HEK293 (cell line): ENCODE measurements at regions not wholly inside any gene's neighbourhood (a gene's known extent, or its start where the extent isn't known, plus 50 kb on each side); places are given as distances from the start of the nearest gene placed in this dataset.

Source experiments
- CTCF ChIA-PET: fragments of 350-600 bp; formaldehyde crosslinking; extraction: SDS; loops from one replicate; lab custom pipeline; 2021; ENCODE audit warnings: antibody characterized with exemption; lab: Yijun Ruan, JAX
- POLR2A ChIA-PET: fragments of 300-600 bp; formaldehyde crosslinking; extraction: SDS; loops from one replicate; lab custom pipeline; 2020; ENCODE audit warnings: antibody characterized with exemption, inconsistent platforms; lab: Yijun Ruan, JAX
- H3K27ac ChIP-seq: fragments of 200-500 bp; sonication (Bioruptor generic); 2 replicates; pipeline ENCODE4 v1.5.1; 2014; ENCODE audit warnings: low read depth, low read length, control low read depth, inconsistent platforms; ENCODE audit errors: extremely low read depth
- H3K36me3 ChIP-seq, 2 experiments: fragments of 200-500 bp in 1 of 2; sonication (Bioruptor generic) in 1 of 2; 1 replicate in 1 of 2; 2 replicates in 1 of 2; pipeline ENCODE4 v1.5.1; 2014 to 2017; ENCODE audit warnings: inconsistent platforms in 2 of 2, low read length in 2 of 2; ENCODE audit not compliant: control insufficient read depth in 2 of 2, insufficient read depth in 1 of 2
- H3K4me1 ChIP-seq: fragments of 200-500 bp; sonication (Bioruptor generic); 2 replicates; pipeline ENCODE4 v1.5.1; 2014; ENCODE audit warnings: mild to moderate bottlenecking, low read length, inconsistent platforms; ENCODE audit not compliant: control insufficient read depth, insufficient read depth
- H3K4me3 ChIP-seq: 2 replicates; pipeline ENCODE4 v1.5.1; 2011; ENCODE audit warnings: low read depth, mild to moderate bottlenecking, control low read depth, low read length, moderate library complexity
- H3K9me3 ChIP-seq: fragments of 200-500 bp; sonication (Bioruptor generic); 2 replicates; pipeline ENCODE4 v1.5.1; 2014; ENCODE audit warnings: low read depth, low read length, inconsistent platforms; ENCODE audit not compliant: control insufficient read depth, insufficient read depth
- FEZF1 ChIP-seq: fragments of 450-650 bp; formaldehyde crosslinking; IDR thresholded peaks from 2 replicates; pipeline ENCODE4 v1.5.1; 2016; ENCODE audit warnings: missing biosample characterization, missing genetic modification characterization
- GLI2 ChIP-seq: fragments of 450-650 bp; formaldehyde crosslinking; IDR thresholded peaks from 2 replicates; pipeline ENCODE4; 2017; ENCODE audit warnings: missing biosample characterization, missing genetic modification characterization, low read depth, borderline replicate concordance
- PRDM1 ChIP-seq: fragments of 450-650 bp; formaldehyde crosslinking; IDR thresholded peaks from 2 replicates; pipeline ENCODE4; 2016; ENCODE audit warnings: missing biosample characterization, missing genetic modification characterization
- PRDM2 ChIP-seq: fragments of 450-650 bp; formaldehyde crosslinking; IDR thresholded peaks from 2 replicates; pipeline ENCODE4 v1.5.1; 2016; ENCODE audit warnings: missing biosample characterization, missing genetic modification characterization, borderline replicate concordance
- TRIM28 ChIP-seq: IDR thresholded peaks from 2 replicates; pipeline ENCODE4 v1.6.1; 2011; ENCODE audit warnings: low read length, control low read depth, borderline replicate concordance
- YY1 ChIP-seq: fragments of 450-650 bp; formaldehyde crosslinking; IDR thresholded peaks from 2 replicates; pipeline ENCODE4 v1.5.1; 2018; ENCODE audit warnings: missing biosample characterization, missing genetic modification characterization
- ZEB2 ChIP-seq: fragments of 450-650 bp; formaldehyde crosslinking; IDR thresholded peaks from 2 replicates; pipeline ENCODE4 v1.5.1; 2016; ENCODE audit warnings: missing biosample characterization, missing genetic modification characterization
- ZFP41 ChIP-seq: fragments of 450-650 bp; formaldehyde crosslinking; IDR thresholded peaks from 2 replicates; pipeline ENCODE4 v1.5.1; 2016; ENCODE audit warnings: missing biosample characterization, missing genetic modification characterization, borderline replicate concordance
- ZNF155 ChIP-seq: fragments of 450-650 bp; formaldehyde crosslinking; IDR thresholded peaks from 2 replicates; pipeline ENCODE4 v1.5.1; 2016; ENCODE audit warnings: missing biosample characterization, missing genetic modification characterization
- ZNF211 ChIP-seq: fragments of 450-650 bp; formaldehyde crosslinking; IDR thresholded peaks from 2 replicates; pipeline ENCODE4 v1.5.1; 2016; ENCODE audit warnings: low read depth, missing biosample characterization, missing genetic modification characterization
- ZNF280D ChIP-seq: fragments of 450-650 bp; formaldehyde crosslinking; IDR thresholded peaks from 2 replicates; pipeline ENCODE4 v1.5.1; 2016; ENCODE audit warnings: missing biosample characterization, missing genetic modification characterization
- ZNF311 ChIP-seq: fragments of 450-650 bp; formaldehyde crosslinking; IDR thresholded peaks from 2 replicates; pipeline ENCODE4 v1.5.1; 2017; ENCODE audit warnings: missing biosample characterization, missing genetic modification characterization, borderline replicate concordance
- ZNF324 ChIP-seq: fragments of 450-650 bp; formaldehyde crosslinking; IDR thresholded peaks from 2 replicates; pipeline ENCODE4 v1.5.1; 2016; ENCODE audit warnings: missing biosample characterization, missing genetic modification characterization
- ZNF394 ChIP-seq: fragments of 450-650 bp; formaldehyde crosslinking; IDR thresholded peaks from 2 replicates; pipeline ENCODE4 v1.5.1; 2016; ENCODE audit warnings: missing biosample characterization, missing genetic modification characterization, mild to moderate bottlenecking, moderate library complexity, borderline replicate concordance
- ZNF544 ChIP-seq: fragments of 450-650 bp; formaldehyde crosslinking; IDR thresholded peaks from 2 replicates; pipeline ENCODE4 v1.5.0; 2017; ENCODE audit warnings: missing biosample characterization, missing genetic modification characterization
- ZNF558 ChIP-seq: fragments of 450-650 bp; formaldehyde crosslinking; IDR thresholded peaks from 2 replicates; pipeline ENCODE4 v1.5.1; 2016; ENCODE audit warnings: missing biosample characterization, missing genetic modification characterization
- ZNF692 ChIP-seq: fragments of 450-650 bp; formaldehyde crosslinking; IDR thresholded peaks from 2 replicates; pipeline ENCODE4 v1.5.1; 2016; ENCODE audit warnings: missing biosample characterization, missing genetic modification characterization
- ZNF704 ChIP-seq: fragments of 450-650 bp; formaldehyde crosslinking; IDR thresholded peaks from 2 replicates; pipeline ENCODE4 v1.5.1; 2016; ENCODE audit warnings: missing biosample characterization, missing genetic modification characterization
- ZNF707 ChIP-seq: fragments of 450-650 bp; formaldehyde crosslinking; IDR thresholded peaks from 2 replicates; pipeline ENCODE4 v1.5.1; 2016; ENCODE audit warnings: missing biosample characterization, missing genetic modification characterization
- ZNF843 ChIP-seq: fragments of 450-650 bp; formaldehyde crosslinking; IDR thresholded peaks from 2 replicates; pipeline ENCODE4 v1.5.1; 2016; ENCODE audit warnings: missing biosample characterization, missing genetic modification characterization

GRCh38 chr18:71115261-71115660 lies 826.4 kb downstream of the SOCS6 start (continued):
- TF ChIP-seq ZNF707 (tag by site-specific recombination) (no peak), ZNF280D (tag by site-specific recombination) (no peak), ZNF692 (tag by site-specific recombination) (no peak), ZEB2 (tag by site-specific recombination) (no peak), ZNF155 (tag by site-specific recombination) (no peak), ZNF211 (tag by site-specific recombination) (no peak)

- TF ChIP-seq ZNF558 (tag by site-specific recombination) = no peak
- TF ChIP-seq YY1 (tag by site-specific recombination) = no peak
- no peak for TF ChIP-seq ZNF324 (tag by site-specific recombination)
- TF ChIP-seq TRIM28 = no peak
- no peak for TF ChIP-seq ZNF311
- no peak for TF ChIP-seq ZNF544 (tag by site-specific recombination)
- no peak for TF ChIP-seq ZNF707 (tag by site-specific recombination)
- TF ChIP-seq ZNF394 = no peak
- no peak for TF ChIP-seq PRDM2 (tag by site-specific recombination)
- no peak for TF ChIP-seq ZNF843 (tag by site-specific recombination)
- no peak for TF ChIP-seq FEZF1
- no peak for TF ChIP-seq ZFP41 (tag by site-specific recombination)
- TF ChIP-seq ZNF155 (tag by site-specific recombination) = no peak
- TF ChIP-seq PRDM1 = no peak
- TF ChIP-seq ZNF704 (tag by site-specific recombination) = no peak
- no peak for TF ChIP-seq GLI2 (tag by site-specific recombination)
- H3K9me3 ChIP-seq = no peaks in the 10 kb centered on the region
Observed at GRCh38 chr18:71114550-71115210, 825.8 kb downstream of the SOCS6 start.

More at GRCh38 chr18:71114550-71115210, 825.8 kb downstream of the SOCS6 start:
- ChIA-PET CTCF (no interaction called here), POLR2A (no interaction called here)
- Histone ChIP-seq H3K36me3 (no peaks in the 10 kb centered on the region), H3K4me3 (no peak overlapping the region), H3K27ac (no peak overlapping the region), H3K4me1 (no peaks in the 10 kb centered on the region)
